ENCODE measurements at regions not wholly inside any gene's neighbourhood (a gene's known extent, or its start where the extent isn't known, plus 50 kb on each side); places are given as distances from the start of the nearest gene placed in this dataset.

GRCh38 chr1:212500351-212500750 lies 67.6 kb downstream of the NENF start:
- Histone ChIP-seq H3K9me3 (no peaks in the 10 kb centered on the region), H3K27me3 (no peaks in the 10 kb centered on the region), H3K4me3 (no peak overlapping the region), H3K36me3 (no peaks in the 10 kb centered on the region), H3K4me1 (no peaks in the 10 kb centered on the region), H3K27ac (no peak overlapping the region)
- TF ChIP-seq CTCF (IDR thresholded peaks at IDR 0.05) (no peak), EP300 (IDR thresholded peaks at IDR 0.05) (no peak), POLR2A (IDR thresholded peaks at IDR 0.05) (no peak), POLR2AphosphoS5 (IDR thresholded peaks at IDR 0.05) (no peak)
- no peak for ATAC-seq
- 85% methylated on average over 2 of the region's 6 CpGs for WGBS, 2 donors (ENCODE audit: low coverage in 1 of 2)

- H3K4me1 ChIP-seq, result no peaks in the 10 kb centered on the region
- no peaks in the 10 kb centered on the region for H3K27me3 ChIP-seq
- TF ChIP-seq EP300 (IDR thresholded peaks at IDR 0.05), result no peak
- no peak for TF ChIP-seq POLR2A (IDR thresholded peaks at IDR 0.05)
- TF ChIP-seq CTCF (IDR thresholded peaks at IDR 0.05), result no peak
- no peak for TF ChIP-seq POLR2AphosphoS5 (IDR thresholded peaks at IDR 0.05)
- ATAC-seq, result no peak
- 100% methylated on average over 1 of the region's 1 CpG; no CpG with 5 or more reads in 1 of the 2 donors for WGBS, 2 donors (ENCODE audit: low coverage in 1 of 2)
- H3K9me3 ChIP-seq, result no peaks in the 10 kb centered on the region
- H3K4me3 ChIP-seq, result no peak overlapping the region
- H3K27ac ChIP-seq, result no peak overlapping the region
- H3K36me3 ChIP-seq, result no peaks in the 10 kb centered on the region
These were observed 68.3 kb downstream of the NENF start for GRCh38 chr1:212500983-212501382.

- 82% methylated on average over 3 of the region's 3 CpGs; no CpG with 5 or more reads in 1 of the 2 donors for WGBS, 2 donors (ENCODE audit: low coverage in 1 of 2)
- TF ChIP-seq POLR2A (IDR thresholded peaks at IDR 0.05), result no peak
- no peak for TF ChIP-seq EP300 (IDR thresholded peaks at IDR 0.05)
- no peak for TF ChIP-seq CTCF (IDR thresholded peaks at IDR 0.05)
- no peak for TF ChIP-seq POLR2AphosphoS5 (IDR thresholded peaks at IDR 0.05)
- Histone ChIP-seq H3K4me1 (no peaks in the 10 kb centered on the region), H3K27me3 (no peaks in the 10 kb centered on the region), H3K27ac (no peak overlapping the region), H3K36me3 (no peaks in the 10 kb centered on the region), H3K4me3 (no peak overlapping the region), H3K9me3 (no peaks in the 10 kb centered on the region)
- ATAC-seq, result no peak
These were observed 71.0 kb downstream of the NENF start for GRCh38 chr1:212503714-212504113.

GRCh38 chr1:212504171-212504803 lies 71.6 kb downstream of the NENF start:
- TF ChIP-seq POLR2AphosphoS5 (IDR thresholded peaks at IDR 0.05), result no peak
- TF ChIP-seq EP300 (IDR thresholded peaks at IDR 0.05), result no peak
- no peak for TF ChIP-seq CTCF (IDR thresholded peaks at IDR 0.05)
- no peak for TF ChIP-seq POLR2A (IDR thresholded peaks at IDR 0.05)
- Histone ChIP-seq H3K27ac (no peak overlapping the region), H3K27me3 (no peaks in the 10 kb centered on the region), H3K36me3 (no peaks in the 10 kb centered on the region), H3K4me1 (no peaks in the 10 kb centered on the region), H3K9me3 (no peaks in the 10 kb centered on the region), H3K4me3 (no peak overlapping the region)
- WGBS, 2 donors (ENCODE audit: low coverage in 1 of 2), result 69 to 88% methylated on average over 1 to 2 of the region's 4 CpGs
- ATAC-seq, result no peak

GRCh38 chr1:212506666-212507065 lies 73.9 kb downstream of the NENF start:
- Histone ChIP-seq H3K27ac (no peak overlapping the region), H3K4me3 (no peak overlapping the region), H3K36me3 (no peaks in the 10 kb centered on the region), H3K27me3 (no peaks in the 10 kb centered on the region), H3K9me3 (no peaks in the 10 kb centered on the region), H3K4me1 (no peaks in the 10 kb centered on the region)
- no peak for TF ChIP-seq POLR2AphosphoS5 (IDR thresholded peaks at IDR 0.05)
- TF ChIP-seq CTCF (IDR thresholded peaks at IDR 0.05), result no peak
- no peak for TF ChIP-seq EP300 (IDR thresholded peaks at IDR 0.05)
- no peak for TF ChIP-seq POLR2A (IDR thresholded peaks at IDR 0.05)
- no peak for ATAC-seq

Measured in gastroesophageal sphincter (tissue), 4 donors.